ENCODE measurements at regions not wholly inside any gene's neighbourhood (a gene's known extent, or its start where the extent isn't known, plus 50 kb on each side); places are given as distances from the start of the nearest gene placed in this dataset.

- ChIA-PET POLR2A (no interaction called here), CTCF (no interaction called here)
- DNase-seq (ENCODE audit: extremely low spot score): no peak
- TF ChIP-seq FOXK2 (IDR thresholded peaks at IDR 0.05): no peak
- TF ChIP-seq SUZ12 (IDR thresholded peaks at IDR 0.05): no peak
- no peak for TF ChIP-seq SP1 (IDR thresholded peaks at IDR 0.05)
- TF ChIP-seq ELF4 (IDR thresholded peaks at IDR 0.05): no peak
- no peak for TF ChIP-seq PKNOX1 (IDR thresholded peaks at IDR 0.05)
- no peak for TF ChIP-seq FOXA1 (IDR thresholded peaks at IDR 0.05)
- no peak for TF ChIP-seq L3MBTL2 (conservative IDR thresholded peaks at IDR 0.05)
- no peak for TF ChIP-seq BHLHE40 (IDR thresholded peaks at IDR 0.05; ENCODE audit: borderline replicate concordance)
- no peak for TF ChIP-seq LEF1 (IDR thresholded peaks at IDR 0.05; ENCODE audit: borderline replicate concordance)
- TF ChIP-seq HDGF (IDR thresholded peaks at IDR 0.05; ENCODE audit: borderline replicate concordance): no peak
- no peak for TF ChIP-seq NFRKB (IDR thresholded peaks at IDR 0.05)
- TF ChIP-seq TARDBP (IDR thresholded peaks at IDR 0.05): no peak
- TF ChIP-seq CTBP1 (IDR thresholded peaks at IDR 0.05; ENCODE audit: borderline replicate concordance): no peak
- no peak for TF ChIP-seq ZNF384 (IDR thresholded peaks at IDR 0.05)
- no peak for TF ChIP-seq ARNT (IDR thresholded peaks at IDR 0.05)
- TF ChIP-seq FOXM1 (IDR thresholded peaks at IDR 0.05; ENCODE audit: borderline replicate concordance): no peak
Observed at GRCh38 chr13:64075543-64076271, 2660.1 kb upstream of the PCDH20 start.

GRCh38 chr13:64074971-64075474 is 2659.4 kb upstream of the PCDH20 start:
- ChIA-PET POLR2A (no interaction called here), CTCF (no interaction called here)
- no peak for DNase-seq (ENCODE audit: extremely low spot score)
- no peak for TF ChIP-seq BHLHE40 (IDR thresholded peaks at IDR 0.05; ENCODE audit: borderline replicate concordance)
- no peak for TF ChIP-seq NFRKB (IDR thresholded peaks at IDR 0.05)
- TF ChIP-seq HDGF (IDR thresholded peaks at IDR 0.05; ENCODE audit: borderline replicate concordance): no peak
- no peak for TF ChIP-seq ELF4 (IDR thresholded peaks at IDR 0.05)
- TF ChIP-seq PKNOX1 (IDR thresholded peaks at IDR 0.05): no peak
- no peak for TF ChIP-seq CTBP1 (IDR thresholded peaks at IDR 0.05; ENCODE audit: borderline replicate concordance)
- TF ChIP-seq FOXA1 (IDR thresholded peaks at IDR 0.05): no peak
- TF ChIP-seq LEF1 (IDR thresholded peaks at IDR 0.05; ENCODE audit: borderline replicate concordance): no peak
- TF ChIP-seq L3MBTL2 (conservative IDR thresholded peaks at IDR 0.05): no peak
- TF ChIP-seq SUZ12 (IDR thresholded peaks at IDR 0.05): no peak
- no peak for TF ChIP-seq ZNF384 (IDR thresholded peaks at IDR 0.05)
- no peak for TF ChIP-seq ARNT (IDR thresholded peaks at IDR 0.05)
- no peak for TF ChIP-seq TARDBP (IDR thresholded peaks at IDR 0.05)
- no peak for TF ChIP-seq SP1 (IDR thresholded peaks at IDR 0.05)

- ChIA-PET POLR2A (no interaction called here), CTCF (no interaction called here)
- TF ChIP-seq FOXM1 (IDR thresholded peaks at IDR 0.05; ENCODE audit: borderline replicate concordance) (no peak), NFRKB (IDR thresholded peaks at IDR 0.05) (no peak), FOXA1 (IDR thresholded peaks at IDR 0.05) (no peak), LEF1 (IDR thresholded peaks at IDR 0.05; ENCODE audit: borderline replicate concordance) (no peak), ZNF384 (IDR thresholded peaks at IDR 0.05) (no peak), SP1 (IDR thresholded peaks at IDR 0.05) (no peak), ARNT (IDR thresholded peaks at IDR 0.05) (no peak), TARDBP (IDR thresholded peaks at IDR 0.05) (no peak), BHLHE40 (IDR thresholded peaks at IDR 0.05; ENCODE audit: borderline replicate concordance) (no peak), HDGF (IDR thresholded peaks at IDR 0.05; ENCODE audit: borderline replicate concordance) (no peak), L3MBTL2 (conservative IDR thresholded peaks at IDR 0.05) (no peak), CTBP1 (IDR thresholded peaks at IDR 0.05; ENCODE audit: borderline replicate concordance) (no peak), ELF4 (IDR thresholded peaks at IDR 0.05) (no peak), SUZ12 (IDR thresholded peaks at IDR 0.05) (no peak), PKNOX1 (IDR thresholded peaks at IDR 0.05) (no peak)
- no peak for DNase-seq (ENCODE audit: extremely low spot score)
Observed at GRCh38 chr13:64073203-64073602, 2657.6 kb upstream of the PCDH20 start.

GRCh38 chr13:64071352-64071751 is 2655.7 kb upstream of the PCDH20 start:
- CTCF ChIA-PET: no interaction called here

More at GRCh38 chr13:64071352-64071751, 2655.7 kb upstream of the PCDH20 start:
- no peak for DNase-seq (ENCODE audit: extremely low spot score)
- POLR2A ChIA-PET: no interaction called here
- TF ChIP-seq FOXA1 (IDR thresholded peaks at IDR 0.05) (no peak), L3MBTL2 (conservative IDR thresholded peaks at IDR 0.05) (no peak), LEF1 (IDR thresholded peaks at IDR 0.05; ENCODE audit: borderline replicate concordance) (no peak), HDGF (IDR thresholded peaks at IDR 0.05; ENCODE audit: borderline replicate concordance) (no peak), CTBP1 (IDR thresholded peaks at IDR 0.05; ENCODE audit: borderline replicate concordance) (no peak), PKNOX1 (IDR thresholded peaks at IDR 0.05) (no peak), TARDBP (IDR thresholded peaks at IDR 0.05) (no peak), ARNT (IDR thresholded peaks at IDR 0.05) (no peak), BHLHE40 (IDR thresholded peaks at IDR 0.05; ENCODE audit: borderline replicate concordance) (no peak), FOXM1 (IDR thresholded peaks at IDR 0.05; ENCODE audit: borderline replicate concordance) (no peak), NFRKB (IDR thresholded peaks at IDR 0.05) (no peak), FOXK2 (IDR thresholded peaks at IDR 0.05) (no peak), ZNF384 (IDR thresholded peaks at IDR 0.05) (no peak), SUZ12 (IDR thresholded peaks at IDR 0.05) (no peak), ELF4 (IDR thresholded peaks at IDR 0.05) (no peak), SP1 (IDR thresholded peaks at IDR 0.05) (no peak)

Data from HEK293T (cell line).